GM21619 (cell line): ENCODE measurements at regions not wholly inside any gene's neighbourhood (a gene's known extent, or its start where the extent isn't known, plus 50 kb on each side); places are given as distances from the start of the nearest gene placed in this dataset.

ENCODE experiments used
- ATAC-seq: cut with Tn5 transposase; IDR thresholded peaks from one replicate; pipeline ENCODE4 v1.9.1; 2021; ENCODE audit not compliant: unreplicated experiment

GRCh38 chr2:12302691-12303090 lies 414.0 kb upstream of the TRIB2 start:
- ATAC-seq: no peak

- no peak for ATAC-seq
Measured at GRCh38 chr2:12303181-12304030, 413.3 kb upstream of the TRIB2 start.

- ATAC-seq: no peak
Measured at GRCh38 chr2:12304564-12305171, 412.1 kb upstream of the TRIB2 start.

- no peak for ATAC-seq
Measured at GRCh38 chr2:12305931-12306330, 410.8 kb upstream of the TRIB2 start.

GRCh38 chr2:12310399-12310798 lies 406.3 kb upstream of the TRIB2 start:
- ATAC-seq: no peak

- ATAC-seq: no peak
Measured at GRCh38 chr2:12313445-12314126, 403.1 kb upstream of the TRIB2 start.

GRCh38 chr2:12314127-12314760 lies 402.5 kb upstream of the TRIB2 start:
- no peak for ATAC-seq

- no peak for ATAC-seq
Measured at GRCh38 chr2:12315224-12315623, 401.5 kb upstream of the TRIB2 start.

GRCh38 chr2:12316476-12316875 lies 400.3 kb upstream of the TRIB2 start:
- no peak for ATAC-seq

GRCh38 chr2:12317286-12317685 lies 399.4 kb upstream of the TRIB2 start:
- ATAC-seq: no peak

- no peak for ATAC-seq
Measured at GRCh38 chr2:12317814-12318426, 398.8 kb upstream of the TRIB2 start.

GRCh38 chr2:12318427-12319057 lies 398.2 kb upstream of the TRIB2 start:
- ATAC-seq: no peak

GRCh38 chr2:12320027-12320734 lies 396.6 kb upstream of the TRIB2 start:
- no peak for ATAC-seq

GRCh38 chr2:12320991-12321641 lies 395.6 kb upstream of the TRIB2 start:
- no peak for ATAC-seq

- ATAC-seq: no peak
Measured at GRCh38 chr2:12321886-12322285, 394.9 kb upstream of the TRIB2 start.

- no peak for ATAC-seq
Measured at GRCh38 chr2:12325806-12326205, 390.9 kb upstream of the TRIB2 start.

GRCh38 chr2:12326449-12327190 lies 390.1 kb upstream of the TRIB2 start:
- ATAC-seq: no peak

GRCh38 chr2:12330916-12331315 lies 385.8 kb upstream of the TRIB2 start:
- ATAC-seq: no peak

- ATAC-seq: no peak
Measured at GRCh38 chr2:12331698-12332097, 385.0 kb upstream of the TRIB2 start.
